ENCODE measurements at regions not wholly inside any gene's neighbourhood (a gene's known extent, or its start where the extent isn't known, plus 50 kb on each side); places are given as distances from the start of the nearest gene placed in this dataset.
"Not testable (repeated sequence)": the region's sequence is repeated elsewhere in the genome, so short reads cannot be mapped to it uniquely, and the experiment has no call there.

DNA sequence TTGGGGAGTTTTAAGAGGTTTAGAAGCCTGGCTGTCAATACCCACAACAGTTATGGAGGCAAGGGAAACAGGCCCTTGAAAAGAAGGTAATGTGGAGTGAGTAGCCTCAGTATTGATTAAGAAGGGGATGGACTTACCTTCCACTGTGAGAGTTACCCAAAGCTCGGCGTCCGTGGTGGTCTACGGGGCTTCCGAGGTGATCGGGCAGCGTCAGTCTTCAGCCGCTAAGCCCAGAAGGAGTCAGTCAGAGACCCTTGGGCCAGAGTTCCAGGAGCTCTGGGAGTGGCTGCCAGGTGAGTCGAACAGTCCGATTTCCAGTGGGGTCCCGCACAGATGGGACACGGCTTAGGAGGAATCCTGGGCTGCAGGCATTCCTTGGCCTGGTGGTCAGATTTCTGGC lies 379.0 kb downstream of the BCKDHB start:
- not testable (repeated sequence) for FAIRE-seq

DNA sequence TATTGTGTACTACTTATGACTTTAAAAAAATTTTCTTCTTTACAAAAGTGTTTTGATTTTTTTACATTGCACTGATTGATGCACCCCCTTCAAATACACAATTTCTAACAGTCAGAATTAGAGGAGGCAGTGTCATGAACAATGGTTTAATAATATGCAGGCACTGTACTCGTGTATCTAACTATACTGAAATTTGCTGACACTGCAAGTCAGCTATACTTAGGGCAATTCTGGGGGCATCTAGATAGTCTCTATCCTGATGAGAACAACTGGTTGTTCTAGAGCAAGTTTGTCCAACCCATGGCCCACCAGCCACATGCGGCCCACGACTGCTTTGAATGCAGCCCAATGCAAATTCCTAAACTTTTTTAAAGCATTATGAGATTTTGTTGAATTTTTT lies 375.6 kb downstream of the BCKDHB start:
- no peak for FAIRE-seq

DNA sequence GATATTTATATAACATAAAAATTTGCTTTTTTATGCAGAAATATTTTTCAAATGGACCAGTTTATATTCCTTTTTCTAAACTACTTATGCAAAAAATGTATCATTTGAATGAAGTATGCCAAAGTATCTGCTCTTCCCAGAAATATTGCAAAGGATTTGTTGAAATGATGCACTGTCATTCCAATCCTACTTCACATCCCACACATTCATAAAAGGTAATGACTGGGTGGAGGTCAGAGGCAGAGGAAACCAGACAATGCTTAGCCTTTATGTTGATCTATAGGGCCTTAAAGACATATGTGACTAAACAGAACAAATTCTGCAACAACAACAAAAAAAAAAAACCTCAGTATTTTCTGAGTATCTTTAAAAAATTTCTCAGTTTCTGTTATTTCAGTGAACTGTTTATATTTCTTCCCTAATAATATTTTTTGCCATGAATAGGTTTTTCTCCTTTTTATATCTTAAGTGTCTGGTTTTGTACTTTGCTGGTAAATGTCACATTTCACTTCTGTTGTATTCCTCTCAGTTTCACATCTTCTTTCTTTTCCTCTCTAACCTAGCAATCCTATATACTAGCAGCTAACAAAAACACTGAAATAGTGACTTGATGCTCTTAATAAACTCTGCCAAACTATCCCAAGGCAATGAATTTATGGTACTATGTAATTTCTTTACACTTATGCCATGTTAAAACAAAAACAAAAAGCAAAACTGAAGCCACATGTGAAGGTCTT lies 374.1 kb downstream of the BCKDHB start:
- no peak for FAIRE-seq

DNA sequence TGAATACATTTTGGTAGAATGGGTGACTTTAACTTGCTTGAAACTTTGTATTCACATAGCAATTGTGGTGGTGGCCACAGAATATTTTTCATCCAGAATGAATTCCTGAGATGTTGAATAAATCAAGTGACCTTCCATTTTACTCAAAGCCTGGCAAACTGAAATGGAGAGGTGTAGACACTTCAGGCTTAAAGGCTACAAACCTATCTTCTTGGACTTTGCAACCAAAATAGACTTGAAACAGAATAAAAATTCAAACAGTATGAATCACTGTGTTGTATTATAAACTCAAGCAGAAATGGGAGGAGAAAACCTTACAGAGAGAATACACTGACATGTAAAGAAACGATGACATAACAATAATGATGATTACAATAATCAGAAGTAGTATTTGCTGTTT lies 371.6 kb downstream of the BCKDHB start:
- no peak for FAIRE-seq

DNA sequence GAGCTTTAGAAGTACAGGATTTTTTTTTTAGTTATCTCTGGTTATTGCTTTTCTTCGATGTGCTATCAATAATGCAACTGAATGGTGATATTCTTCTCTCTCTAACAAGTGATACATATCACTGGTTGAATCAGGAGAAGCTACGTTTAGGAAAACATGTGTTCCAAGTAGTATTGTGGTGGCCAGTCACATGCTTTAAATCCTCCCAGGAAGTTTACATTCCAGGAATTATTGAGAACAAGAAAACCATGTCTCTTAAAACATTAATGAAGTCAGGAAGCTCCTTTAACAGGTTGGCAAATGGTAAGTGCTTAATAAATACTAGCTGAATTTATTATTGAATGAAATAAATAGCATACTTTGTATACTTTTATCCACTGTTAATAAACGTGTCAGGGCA lies 371.1 kb downstream of the BCKDHB start:
- no peak for FAIRE-seq

DNA sequence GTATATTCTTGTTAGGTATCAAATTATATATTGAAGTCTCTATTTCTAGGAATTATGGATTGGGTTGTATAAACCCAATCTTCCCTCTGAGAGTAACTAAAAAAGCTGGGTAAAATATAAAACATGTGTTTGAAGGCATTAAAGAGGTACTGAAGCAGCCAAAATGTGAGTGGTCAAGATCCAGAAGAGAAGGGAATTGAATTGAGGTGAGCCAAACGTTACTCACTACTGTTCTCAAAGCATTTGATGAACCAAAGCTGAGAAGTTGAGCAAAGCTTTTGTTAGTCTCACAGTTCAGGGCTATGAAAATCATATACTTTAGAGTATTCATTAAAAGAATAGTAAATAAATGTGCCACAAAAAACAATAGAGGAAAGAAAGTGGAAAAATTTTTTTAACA lies 365.8 kb downstream of the BCKDHB start:
- FAIRE-seq, result no peak

DNA sequence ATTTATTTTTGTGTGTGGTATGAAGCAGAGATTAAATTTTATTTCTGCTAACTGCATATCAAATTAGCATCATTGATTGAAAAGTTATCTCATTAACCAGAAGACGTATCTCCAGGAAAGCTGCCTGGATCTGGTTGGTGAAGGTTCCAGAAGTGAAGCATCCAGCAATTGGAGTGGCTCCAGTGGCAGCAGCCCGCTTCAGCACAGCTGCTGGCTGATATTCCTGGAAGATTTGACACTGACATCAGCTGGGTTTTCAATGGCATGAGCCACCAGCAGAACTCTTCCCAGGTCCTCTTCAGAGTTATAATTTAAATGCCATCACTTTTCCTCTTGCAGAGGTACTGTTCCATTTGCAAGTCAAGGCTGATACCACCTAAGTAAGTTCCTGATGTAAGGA lies 363.5 kb downstream of the BCKDHB start:
- no peak for FAIRE-seq

DNA sequence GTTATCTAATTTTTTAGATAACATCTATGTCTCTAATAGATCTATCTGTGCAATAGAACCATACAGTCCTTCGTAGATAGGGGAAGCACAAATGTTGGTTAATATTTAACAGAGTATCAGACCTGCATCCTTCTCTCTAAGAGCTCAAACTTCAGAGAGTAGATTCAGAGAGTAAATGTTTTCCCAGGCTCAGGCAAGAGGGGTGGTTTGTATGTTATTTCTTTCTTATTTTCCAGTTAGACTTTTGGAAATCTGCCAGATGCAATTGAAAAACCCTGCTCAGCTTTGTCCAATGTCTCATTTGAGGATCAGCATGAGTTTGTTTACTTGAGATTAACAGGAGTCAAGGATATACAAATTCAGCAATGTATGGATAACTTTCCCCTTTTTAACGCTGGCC lies 361.9 kb downstream of the BCKDHB start:
- no peak for FAIRE-seq

DNA sequence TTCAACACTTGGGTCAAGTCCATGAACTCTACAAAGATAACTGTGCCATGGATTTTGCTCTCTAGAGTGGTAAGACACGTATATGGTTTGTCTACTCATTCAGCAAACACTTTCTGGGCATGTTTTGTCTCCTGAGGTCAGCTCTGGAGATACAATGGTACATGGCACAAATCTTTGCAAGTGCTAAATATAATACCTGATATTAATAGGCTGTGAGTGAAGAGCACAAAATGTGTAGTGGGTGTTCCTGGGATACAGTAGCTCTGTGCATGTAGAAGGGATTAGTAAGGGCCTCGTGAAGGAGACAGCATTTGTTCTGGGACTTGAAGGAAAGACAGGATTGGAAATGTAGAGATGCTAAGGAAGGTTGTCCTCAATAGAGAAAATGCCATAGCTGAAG lies 360.9 kb downstream of the BCKDHB start:
- no peak for FAIRE-seq

DNA sequence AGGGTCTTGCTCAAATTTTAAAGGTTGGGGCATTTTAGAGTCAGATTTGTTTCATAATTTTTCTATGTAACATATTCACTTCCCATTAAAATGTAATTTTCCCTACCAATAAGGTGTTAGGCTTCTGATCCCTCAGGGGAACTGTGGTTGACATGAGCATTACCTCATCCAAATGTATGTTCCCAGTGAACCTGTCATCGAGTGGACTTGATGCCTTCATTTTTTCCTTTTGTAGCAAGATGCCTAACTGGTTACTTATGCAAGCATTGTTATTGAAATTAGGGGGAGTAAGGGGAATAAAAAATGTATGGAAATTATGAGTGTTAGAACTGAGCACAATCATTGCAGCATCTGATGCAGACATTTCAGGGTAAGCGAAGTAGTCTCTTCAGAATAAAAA lies 360.5 kb downstream of the BCKDHB start:
- no peak for FAIRE-seq

DNA sequence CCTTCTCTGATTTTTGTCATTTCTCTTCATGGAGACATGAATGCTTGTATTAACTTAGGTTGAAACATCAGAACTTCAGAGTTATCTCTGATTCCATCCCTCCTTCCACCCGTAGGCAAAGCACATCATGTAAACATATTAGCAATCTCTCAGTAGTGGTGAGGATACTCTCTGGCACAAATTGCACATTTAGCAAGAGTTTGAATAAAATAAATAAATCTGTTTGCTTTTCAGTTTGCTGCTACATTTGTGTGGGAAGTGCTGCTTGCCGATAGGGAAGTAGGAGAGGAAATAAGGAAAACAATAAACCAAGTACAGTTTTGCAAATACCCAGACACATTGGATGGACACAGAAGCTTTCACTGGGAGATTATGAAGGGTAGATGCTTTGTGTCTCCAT lies 359.0 kb downstream of the BCKDHB start:
- no peak for FAIRE-seq

DNA sequence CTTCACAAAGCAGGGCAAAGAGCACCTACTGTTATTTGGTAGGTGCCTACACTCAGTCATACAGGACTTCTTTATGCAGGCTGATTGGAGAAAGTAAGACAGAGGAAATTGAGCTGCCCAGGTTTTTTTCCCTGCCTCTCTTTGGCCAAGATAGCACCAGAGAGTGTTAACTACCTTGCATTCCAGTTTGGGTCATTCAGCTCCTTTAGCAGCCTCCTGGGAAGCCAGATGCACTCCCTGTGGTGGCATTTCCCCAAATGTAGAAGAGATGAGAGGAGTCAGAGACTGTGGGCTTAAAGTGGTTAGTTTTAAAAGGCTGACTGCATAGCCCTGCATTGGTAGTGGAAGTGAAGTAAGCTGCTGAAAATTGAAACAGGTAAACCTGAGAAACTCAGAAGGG lies 358.4 kb downstream of the BCKDHB start:
- no peak for FAIRE-seq

DNA sequence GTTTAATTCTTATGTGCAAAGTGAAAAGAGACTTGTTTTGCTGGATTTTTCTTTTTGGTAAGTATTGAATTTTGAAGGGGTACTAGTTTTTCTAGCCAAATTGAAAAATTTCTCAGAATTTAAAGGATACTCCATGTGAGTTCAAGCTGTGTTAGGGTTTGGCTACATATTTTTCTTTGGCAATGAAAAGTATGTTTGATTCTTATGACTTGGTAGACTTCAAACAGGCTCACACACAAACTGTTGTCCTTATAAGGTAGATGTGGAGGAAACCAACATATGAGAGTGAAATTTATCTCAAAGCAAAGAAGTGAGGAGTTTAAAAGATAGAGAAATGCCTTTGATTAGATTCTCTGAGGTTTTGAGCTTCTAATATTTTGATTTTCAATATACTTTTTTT lies 356.7 kb downstream of the BCKDHB start:
- FAIRE-seq, result no peak

DNA sequence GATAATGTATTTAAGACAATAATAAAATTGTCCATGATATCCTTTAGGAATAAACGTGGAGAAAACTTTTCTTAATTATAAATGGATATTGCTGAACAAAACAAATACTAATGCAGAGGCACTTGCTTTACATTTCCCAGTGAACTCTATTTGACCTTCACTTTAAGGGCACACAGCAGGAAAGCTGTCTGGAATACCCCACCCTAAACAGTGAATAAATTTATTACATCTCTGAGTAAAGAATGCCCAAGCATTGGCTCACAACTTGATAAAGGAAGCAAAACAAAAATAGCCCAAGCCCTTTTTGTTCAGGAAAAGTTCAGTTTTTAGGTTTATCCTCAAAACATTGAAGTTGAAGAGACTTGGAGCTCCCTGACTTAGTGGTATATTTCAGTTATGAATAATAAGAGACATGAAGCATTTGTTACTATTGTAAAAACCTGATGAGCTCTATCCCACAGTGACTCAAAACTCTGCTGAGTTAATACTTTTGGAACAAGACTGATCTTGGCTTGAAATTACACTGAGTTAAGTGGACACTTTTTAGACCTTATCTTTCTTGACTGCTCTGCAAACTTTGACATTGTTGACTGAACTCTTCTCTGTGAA lies 353.9 kb downstream of the BCKDHB start:
- no peak for FAIRE-seq

DNA sequence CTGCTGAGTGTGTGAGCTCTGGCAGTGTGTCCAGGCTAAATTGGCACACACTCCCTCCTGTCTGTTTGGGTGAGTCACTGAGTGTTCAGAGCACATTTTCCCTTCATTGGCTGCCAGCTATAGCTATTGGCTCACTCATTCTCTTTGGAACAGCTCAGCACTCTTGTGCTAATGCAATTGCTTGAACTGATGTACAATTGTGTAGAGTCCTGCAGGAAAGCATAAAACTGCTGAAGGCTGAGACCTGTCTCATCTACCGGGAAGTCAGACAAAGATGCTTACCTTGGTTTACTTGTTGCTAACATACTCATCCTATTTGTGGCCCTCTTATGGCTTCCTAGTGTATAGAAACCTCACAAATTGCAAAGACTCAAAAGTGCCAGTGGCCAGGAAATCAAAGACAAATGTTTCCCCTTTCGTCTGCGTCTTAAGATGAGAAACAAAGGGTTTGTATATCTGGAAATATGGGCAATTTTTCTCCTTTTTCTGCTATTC lies 351.0 kb downstream of the BCKDHB start:
- no peak for FAIRE-seq

DNA sequence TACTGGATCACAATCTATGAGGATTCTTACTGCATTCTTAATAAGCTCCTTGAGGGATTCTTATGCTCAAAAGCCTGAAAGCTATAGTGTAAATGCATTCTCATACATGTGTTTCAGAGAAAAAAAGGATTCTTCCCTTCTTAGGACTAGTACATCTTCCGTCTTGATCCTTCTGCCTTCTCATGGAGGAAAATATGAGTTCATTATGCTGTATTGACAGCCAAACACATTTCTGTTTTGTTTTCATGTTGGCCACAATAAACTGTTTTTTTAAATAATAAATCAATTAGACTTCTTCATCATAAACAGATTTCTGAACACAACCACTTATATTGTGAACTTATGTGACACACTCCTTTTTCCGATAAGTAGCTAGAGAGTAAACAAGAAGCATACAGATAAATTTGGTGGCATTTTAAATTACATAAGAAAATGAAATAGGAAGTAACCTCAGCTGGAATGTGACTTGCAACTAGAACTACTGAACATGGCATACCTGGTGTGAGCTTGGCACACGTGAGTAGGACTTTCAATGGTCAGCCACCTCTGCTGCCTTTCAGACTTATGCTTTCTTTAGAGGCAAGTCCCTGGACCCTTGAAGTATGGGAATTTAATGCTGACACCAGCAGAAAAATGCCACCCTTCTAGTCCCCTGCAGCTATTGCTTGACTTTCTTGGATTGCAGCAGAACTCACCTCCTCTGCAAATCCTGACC lies 350.4 kb downstream of the BCKDHB start:
- no peak for FAIRE-seq

DNA sequence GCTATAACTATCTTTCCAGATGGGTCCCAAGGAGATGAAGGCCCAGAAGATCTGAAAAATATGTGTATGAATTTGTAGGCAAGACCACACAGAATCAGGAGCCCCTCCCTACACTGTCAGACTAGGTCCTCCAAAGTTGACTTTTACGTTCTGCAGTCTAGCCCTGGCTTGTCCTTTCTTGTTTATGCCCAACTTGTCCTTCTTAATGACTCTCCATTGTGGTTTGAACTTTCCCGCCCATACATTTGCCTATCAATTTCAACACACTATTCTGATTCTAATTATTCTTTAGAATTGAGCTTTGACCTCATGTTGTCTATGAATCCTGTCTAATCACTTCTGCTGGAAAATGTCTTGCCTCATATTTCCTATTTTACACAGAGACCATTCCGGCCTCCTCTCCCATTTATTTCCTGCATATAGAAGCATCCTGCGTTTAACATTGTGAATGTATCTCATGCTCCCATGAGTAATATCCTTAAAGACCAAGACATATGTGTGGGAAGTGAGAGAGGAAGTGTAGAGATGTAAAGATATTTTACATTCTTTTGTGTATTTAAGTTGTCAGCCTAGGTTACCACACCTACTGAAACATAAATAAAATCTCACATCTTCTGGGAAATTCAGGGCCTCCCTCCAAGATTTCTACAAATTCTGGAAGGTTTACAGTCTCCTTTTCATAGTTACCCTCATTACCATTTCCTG lies 348.3 kb downstream of the BCKDHB start:
- no peak for FAIRE-seq

DNA sequence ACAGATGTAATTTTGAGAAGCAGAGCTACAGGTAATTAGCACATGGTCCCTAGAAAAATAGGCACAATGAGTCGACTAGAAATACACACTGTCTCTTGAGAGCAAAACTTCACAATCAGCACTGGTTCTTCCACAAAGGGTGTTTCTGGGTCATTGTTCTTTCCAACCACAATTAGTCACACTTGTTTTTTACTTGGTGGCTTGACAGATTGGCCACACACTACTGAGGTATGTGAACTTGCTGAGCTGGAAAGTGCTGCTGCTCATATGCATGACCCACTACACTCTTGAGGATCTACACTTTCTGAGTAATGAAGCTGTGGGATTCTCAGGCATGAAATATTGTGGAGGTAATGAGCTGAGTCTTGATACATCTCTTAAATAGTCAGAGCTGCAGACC lies 347.7 kb downstream of the BCKDHB start:
- FAIRE-seq, result no peak

DNA sequence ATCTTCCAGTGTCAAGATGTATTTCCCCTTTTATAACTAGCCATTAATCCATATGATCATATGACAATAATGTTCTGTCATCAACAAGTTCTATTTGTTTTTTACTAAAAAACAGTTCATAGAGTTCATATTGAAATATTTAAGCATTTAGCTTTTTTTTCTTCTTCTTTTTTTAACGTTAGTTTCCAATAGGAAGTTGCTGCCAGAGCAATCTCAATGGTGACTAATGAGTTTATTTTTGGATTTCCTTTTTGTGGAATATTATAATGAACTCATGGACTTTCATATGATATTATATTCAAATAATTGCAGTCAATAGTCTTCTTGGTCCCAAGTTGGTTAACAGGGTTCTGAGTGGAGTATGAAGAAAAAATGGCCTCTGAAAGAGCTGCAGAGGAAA lies 343.3 kb downstream of the BCKDHB start:
- peak; percentile 23 for FAIRE-seq

DNA sequence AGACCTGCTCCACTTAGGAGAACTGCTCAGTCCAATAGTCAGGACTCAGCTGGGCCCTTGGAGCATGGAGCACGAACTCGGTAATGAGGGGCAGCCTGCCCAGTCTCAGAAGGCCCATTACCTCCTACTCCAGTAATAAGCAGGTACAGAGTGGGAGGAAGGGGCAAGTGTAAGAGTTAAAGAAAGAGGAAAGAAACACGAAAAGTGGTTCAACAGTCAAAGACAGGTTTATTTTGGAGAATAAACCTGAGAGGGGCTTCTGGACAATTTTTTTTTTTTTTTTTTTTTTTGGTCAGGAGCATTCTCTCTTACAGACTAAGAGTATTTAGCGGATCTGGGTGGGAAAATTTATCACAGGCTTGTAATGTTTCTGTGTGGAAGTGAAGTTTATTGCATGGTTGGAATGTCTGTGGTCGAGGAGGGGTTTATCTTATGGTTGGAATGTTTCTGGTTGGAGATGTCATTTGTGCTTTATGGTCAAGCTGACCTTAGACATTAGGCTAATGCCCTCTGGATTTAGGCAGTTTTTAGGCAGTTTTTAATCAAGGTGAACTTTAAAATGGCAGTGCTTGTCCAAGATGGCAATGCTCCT lies 340.1 kb downstream of the BCKDHB start:
- FAIRE-seq, result no peak

DNA sequence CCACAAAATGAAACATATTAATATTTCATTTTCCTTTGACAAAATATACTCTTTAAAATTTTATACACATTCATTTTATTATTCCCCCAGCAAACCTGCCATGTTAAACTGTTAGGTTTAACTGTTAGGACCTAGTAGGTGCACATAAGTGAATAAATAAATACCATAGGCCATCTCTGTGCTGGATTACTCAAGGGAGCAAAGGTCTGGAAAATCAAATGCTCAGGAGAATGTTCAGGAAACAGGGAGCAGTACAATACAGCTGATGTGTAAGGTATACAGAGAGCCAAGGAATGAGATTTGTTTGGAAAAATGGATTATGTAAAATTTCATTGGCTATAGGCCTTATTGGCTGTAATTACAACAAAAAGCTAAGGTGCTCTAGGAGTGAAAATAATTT lies 339.3 kb downstream of the BCKDHB start:
- FAIRE-seq, result no peak

DNA sequence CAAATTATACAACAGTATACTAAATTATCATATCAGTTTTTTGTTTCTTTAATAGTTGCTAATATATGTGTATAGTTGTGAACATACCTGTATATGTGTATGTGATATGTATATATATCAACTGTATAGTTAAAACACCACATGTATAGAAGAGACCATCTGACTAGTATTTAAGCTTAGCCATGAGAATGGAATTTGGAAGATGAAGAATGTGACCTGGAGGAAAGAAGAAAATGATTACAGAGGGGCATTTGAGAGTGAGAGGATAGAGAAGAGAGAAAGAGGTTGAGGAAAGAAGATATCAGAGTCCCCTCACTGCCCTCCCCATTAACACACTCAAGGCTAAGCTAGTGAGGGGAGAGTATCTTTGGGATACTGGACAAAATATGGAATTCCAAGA lies 335.9 kb downstream of the BCKDHB start:
- peak; percentile 58 for FAIRE-seq

DNA sequence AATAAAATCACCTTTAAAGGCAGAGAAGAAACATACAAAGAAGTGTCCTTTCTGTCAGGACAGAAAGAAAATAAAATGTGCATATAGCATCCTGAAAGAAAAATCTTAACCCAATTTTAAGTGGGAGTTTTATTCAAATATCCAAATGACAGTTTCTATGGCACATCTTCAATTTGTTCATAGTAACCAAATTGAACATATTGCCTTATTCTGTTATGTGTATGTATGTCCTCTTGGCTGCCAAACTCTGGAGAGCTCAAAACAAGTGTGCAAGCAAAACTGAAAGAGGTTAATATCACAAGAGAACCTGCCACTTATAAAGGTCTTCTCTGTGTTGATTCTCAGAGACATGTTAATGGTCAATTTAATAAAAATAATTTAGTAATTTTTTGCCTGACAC lies 334.7 kb downstream of the BCKDHB start:
- FAIRE-seq, result no peak
